Keratinocyte (primary cell): ENCODE measurements at regions not wholly inside any gene's neighbourhood (a gene's known extent, or its start where the extent isn't known, plus 50 kb on each side); places are given as distances from the start of the nearest gene placed in this dataset.

Experiments
- DNase-seq: peaks from one replicate; pipeline ENCODE4 v3.0.0-alpha.2; 2011; ENCODE audit warnings: low read depth, missing footprints, low spot score
- FAIRE-seq: peaks from 2 replicates; lab custom pipeline; 2011; peaks lifted over from hg19 to GRCh38; lab: Jason Lieb, UNC
- H2AFZ ChIP-seq: 2 replicates; pipeline ENCODE4 v1.6.0; 2012; ENCODE audit warnings: low read length, control low read depth, inconsistent platforms; ENCODE audit not compliant: control insufficient read depth
- H3K27ac ChIP-seq: 2 replicates; pipeline ENCODE4 v1.5.1; 2011; ENCODE audit warnings: low read length; ENCODE audit not compliant: control insufficient read depth, insufficient read depth
- H3K27me3 ChIP-seq: 3 replicates; pipeline ENCODE4 v1.6.0; 2011; ENCODE audit warnings: low read length; ENCODE audit not compliant: control insufficient read depth, insufficient read depth; ENCODE audit errors: extremely low read depth
- H3K36me3 ChIP-seq, 2 experiments: 2 replicates in 1 of 2; 3 replicates in 1 of 2; pipeline ENCODE4 v1.5.1; 2011; ENCODE audit warnings: low read length in 2 of 2, mild to moderate bottlenecking in 1 of 2; ENCODE audit not compliant: control insufficient read depth in 2 of 2, insufficient read depth in 2 of 2; ENCODE audit errors: extremely low read depth in 1 of 2
- H3K4me1 ChIP-seq: 3 replicates; pipeline ENCODE4 v1.5.1; 2011; ENCODE audit warnings: low read length; ENCODE audit not compliant: control insufficient read depth, insufficient read depth; ENCODE audit errors: extremely low read depth
- H3K4me2 ChIP-seq: 3 replicates; pipeline ENCODE4 v1.6.0; 2011; ENCODE audit warnings: low read depth, low read length; ENCODE audit not compliant: control insufficient read depth, insufficient read depth; ENCODE audit errors: extremely low read depth
- H3K4me3 ChIP-seq, 3 experiments: fragments of 200-600 bp in 1 of 3; sonication (generic) in 1 of 3; 2 replicates in 2 of 3; 3 replicates in 1 of 3; pipeline ENCODE4 v1.5.1; 2011 to 2016; ENCODE audit warnings: low read length in 3 of 3, mild to moderate bottlenecking in 3 of 3, control low read depth in 2 of 3, inconsistent platforms in 1 of 3, low read depth in 1 of 3, mixed read lengths in 1 of 3, mixed run types in 1 of 3, moderate library complexity in 1 of 3; ENCODE audit not compliant: control insufficient read depth in 2 of 3, insufficient read depth in 2 of 3; ENCODE audit errors: extremely low read depth in 1 of 3
- H3K79me2 ChIP-seq: 2 replicates; pipeline ENCODE4 v1.6.0; 2012; ENCODE audit warnings: low read length; ENCODE audit not compliant: control insufficient read depth, insufficient read depth
- H3K9ac ChIP-seq: 3 replicates; pipeline ENCODE4 v1.6.0; 2011; ENCODE audit warnings: low read length; ENCODE audit not compliant: control insufficient read depth, insufficient read depth; ENCODE audit errors: extremely low read depth
- H3K9me1 ChIP-seq: 3 replicates; pipeline ENCODE4 v1.6.0; 2011; ENCODE audit warnings: low read length; ENCODE audit not compliant: control insufficient read depth, insufficient read depth; ENCODE audit errors: extremely low read depth
- H3K9me3 ChIP-seq: 2 replicates; pipeline ENCODE4 v1.5.1; 2012; ENCODE audit warnings: low read depth, low read length; ENCODE audit not compliant: control insufficient read depth
- H4K20me1 ChIP-seq: 3 replicates; pipeline ENCODE4 v1.6.0; 2011; ENCODE audit warnings: low read length; ENCODE audit not compliant: control insufficient read depth, insufficient read depth; ENCODE audit errors: extremely low read depth
- CTCF ChIP-seq, 3 experiments: IDR thresholded peaks in 1 of 3; conservative IDR thresholded peaks in 1 of 3; optimal IDR thresholded peaks in 1 of 3; 2 replicates in 2 of 3; 3 replicates in 1 of 3; pipeline versions ENCODE3 to v1.5.1; 2011; ENCODE audit warnings: low read length in 3 of 3, mild to moderate bottlenecking in 3 of 3, moderate library complexity in 2 of 3, control low read depth in 1 of 3, inconsistent platforms in 1 of 3; ENCODE audit not compliant: insufficient read depth in 2 of 3; ENCODE audit errors: extremely low read depth in 1 of 3
- EZH2 ChIP-seq: IDR thresholded peaks from one replicate; pipeline ENCODE4 v1.6.1; 2012; ENCODE audit warnings: inconsistent platforms, mild to moderate bottlenecking, low read length, moderate library complexity
- dilution Hi-C: fragments of 300-500 bp; cut with MboI; formaldehyde crosslinking; loops from one replicate; pipeline ENCODE4 v1.7.0; 2020; ENCODE audit warnings: low sequenced_read_pairs; ENCODE audit not compliant: extremely low pct_ligation_motif_present

GRCh38 chr4:158055668-158056067 lies 117.2 kb downstream of the GASK1B start:
- H3K79me2 ChIP-seq = no peaks in the 10 kb centered on the region
- no peaks in the 10 kb centered on the region for H3K27me3 ChIP-seq
- dilution Hi-C loops = no loop called here
- no peaks in the 10 kb centered on the region for H3K36me3 ChIP-seq
- TF ChIP-seq EZH2 = no peak
- TF ChIP-seq CTCF (optimal IDR thresholded peaks at IDR 0.05 in 1 of 3, IDR thresholded peaks at IDR 0.05 in 1 of 3, conservative IDR thresholded peaks at IDR 0.05 in 1 of 3; ENCODE audit: extremely low read depth in 1 of 3, insufficient read depth in 2 of 3, low read length in 3 of 3) = no peak
- H3K9me3 ChIP-seq = no peaks in the 10 kb centered on the region
- no peaks in the 10 kb centered on the region for H3K4me1 ChIP-seq
- no peak overlapping the region for H3K9ac ChIP-seq
- H2AFZ ChIP-seq = no peak overlapping the region
- no peak overlapping the region for H3K4me2 ChIP-seq
- no peak overlapping the region for H3K27ac ChIP-seq
- DNase-seq = no peak
- FAIRE-seq = no peak
- H4K20me1 ChIP-seq = no peaks in the 10 kb centered on the region
- H3K9me1 ChIP-seq = no peaks in the 10 kb centered on the region
- no peak overlapping the region for H3K4me3 ChIP-seq

- H3K9ac ChIP-seq = no peak overlapping the region
- H3K27ac ChIP-seq = no peak overlapping the region
- H3K4me2 ChIP-seq = no peak overlapping the region
- H3K27me3 ChIP-seq = no peaks in the 10 kb centered on the region
- no peak for FAIRE-seq
- H3K9me3 ChIP-seq = no peaks in the 10 kb centered on the region
- no peaks in the 10 kb centered on the region for H3K9me1 ChIP-seq
- no peaks in the 10 kb centered on the region for H3K4me1 ChIP-seq
- dilution Hi-C loops = no loop called here
- TF ChIP-seq CTCF (optimal IDR thresholded peaks at IDR 0.05 in 1 of 3, IDR thresholded peaks at IDR 0.05 in 1 of 3, conservative IDR thresholded peaks at IDR 0.05 in 1 of 3; ENCODE audit: extremely low read depth in 1 of 3, insufficient read depth in 2 of 3, low read length in 3 of 3) (no peak), EZH2 (no peak)
- no peaks in the 10 kb centered on the region for H3K79me2 ChIP-seq
- no peak for DNase-seq
- H2AFZ ChIP-seq = no peak overlapping the region
- H4K20me1 ChIP-seq = no peaks in the 10 kb centered on the region
- no peaks in the 10 kb centered on the region for H3K36me3 ChIP-seq
- no peak overlapping the region for H3K4me3 ChIP-seq
Measured at GRCh38 chr4:158053801-158054200, 119.0 kb downstream of the GASK1B start.
